Retina (tissue), 1 donor: ENCODE measurements at regions not wholly inside any gene's neighbourhood (a gene's known extent, or its start where the extent isn't known, plus 50 kb on each side); places are given as distances from the start of the nearest gene placed in this dataset.
"Not testable (repeated sequence)": the region's sequence is repeated elsewhere in the genome, so short reads cannot be mapped to it uniquely, and the experiment has no call there.

Source experiments
- DNase-seq: peaks from one replicate; pipeline ENCODE4 v3.0.0-alpha.2; 2016

GRCh38 chr13:33634546-33634982 lies 183.4 kb upstream of the RFC3 start:
- DNase-seq = peak; percentile 80

- DNase-seq = no peak
These were observed 181.7 kb upstream of the RFC3 start for GRCh38 chr13:33636243-33636642.

GRCh38 chr13:33636955-33637670 lies 180.8 kb upstream of the RFC3 start:
- DNase-seq = no peak

- no peak for DNase-seq
These were observed 179.8 kb upstream of the RFC3 start for GRCh38 chr13:33637978-33638743.

GRCh38 chr13:33639158-33639557 lies 178.8 kb upstream of the RFC3 start:
- no peak for DNase-seq

GRCh38 chr13:33639626-33640080 lies 178.3 kb upstream of the RFC3 start:
- no peak for DNase-seq

- DNase-seq = no peak
These were observed 177.1 kb upstream of the RFC3 start for GRCh38 chr13:33640832-33641231.

GRCh38 chr13:33642374-33643065 lies 175.4 kb upstream of the RFC3 start:
- DNase-seq = no peak

- no peak for DNase-seq
These were observed 173.1 kb upstream of the RFC3 start for GRCh38 chr13:33644581-33645543.

- no peak for DNase-seq
These were observed 172.1 kb upstream of the RFC3 start for GRCh38 chr13:33645591-33646554.

- DNase-seq = no peak
These were observed 168.6 kb upstream of the RFC3 start for GRCh38 chr13:33649212-33649878.

- DNase-seq = no peak
These were observed 166.2 kb upstream of the RFC3 start for GRCh38 chr13:33651766-33652165.

- no peak for DNase-seq
These were observed 160.7 kb upstream of the RFC3 start for GRCh38 chr13:33657274-33657673.

- no peak for DNase-seq
These were observed 158.5 kb upstream of the RFC3 start for GRCh38 chr13:33659466-33659865.

- DNase-seq = no peak
These were observed 158.1 kb upstream of the RFC3 start for GRCh38 chr13:33659894-33660293.

- DNase-seq = no peak
These were observed 155.6 kb upstream of the RFC3 start for GRCh38 chr13:33662392-33662791.

GRCh38 chr13:33665626-33666175 lies 152.2 kb upstream of the RFC3 start:
- DNase-seq = peak; percentile 75

- no peak for DNase-seq
These were observed 146.4 kb upstream of the RFC3 start for GRCh38 chr13:33671560-33671959.

- not testable (repeated sequence) for DNase-seq
These were observed 145.9 kb upstream of the RFC3 start for GRCh38 chr13:33672022-33672421.
